HG03442 (cell line): ENCODE measurements at regions not wholly inside any gene's neighbourhood (a gene's known extent, or its start where the extent isn't known, plus 50 kb on each side); places are given as distances from the start of the nearest gene placed in this dataset.

Source experiments
- ATAC-seq: cut with Tn5 transposase; IDR thresholded peaks from one replicate; pipeline ENCODE4 v1.9.1; 2021; ENCODE audit warnings: mild to moderate bottlenecking, moderate library complexity; ENCODE audit not compliant: unreplicated experiment

- no peak for ATAC-seq
Observed at GRCh38 chr12:115108129-115109100, 424.4 kb upstream of the TBX3 start.

GRCh38 chr12:115103884-115104883 is 420.2 kb upstream of the TBX3 start:
- no peak for ATAC-seq

GRCh38 chr12:115102450-115102849 is 418.5 kb upstream of the TBX3 start:
- ATAC-seq = no peak

GRCh38 chr12:115101520-115101919 is 417.5 kb upstream of the TBX3 start:
- ATAC-seq = no peak

GRCh38 chr12:115097416-115097815 is 413.4 kb upstream of the TBX3 start:
- no peak for ATAC-seq

- no peak for ATAC-seq
Observed at GRCh38 chr12:115096588-115097397, 412.8 kb upstream of the TBX3 start.

GRCh38 chr12:115095073-115095748 is 411.2 kb upstream of the TBX3 start:
- ATAC-seq = no peak

GRCh38 chr12:115094163-115094816 is 410.3 kb upstream of the TBX3 start:
- no peak for ATAC-seq

GRCh38 chr12:115093261-115093660 is 409.3 kb upstream of the TBX3 start:
- no peak for ATAC-seq

GRCh38 chr12:115090783-115091182 is 406.8 kb upstream of the TBX3 start:
- no peak for ATAC-seq

- ATAC-seq = no peak
Observed at GRCh38 chr12:115088995-115089841, 405.2 kb upstream of the TBX3 start.

- no peak for ATAC-seq
Observed at GRCh38 chr12:115088328-115088994, 404.5 kb upstream of the TBX3 start.

- ATAC-seq = no peak
Observed at GRCh38 chr12:115085594-115085993, 401.6 kb upstream of the TBX3 start.

GRCh38 chr12:115079760-115080159 is 395.8 kb upstream of the TBX3 start:
- ATAC-seq = no peak

- ATAC-seq = no peak
Observed at GRCh38 chr12:115078990-115079389, 395.0 kb upstream of the TBX3 start.

- ATAC-seq = no peak
Observed at GRCh38 chr12:115078334-115078733, 394.4 kb upstream of the TBX3 start.

- ATAC-seq = no peak
Observed at GRCh38 chr12:115075552-115076170, 391.7 kb upstream of the TBX3 start.

- ATAC-seq = no peak
Observed at GRCh38 chr12:115074617-115075016, 390.6 kb upstream of the TBX3 start.
